ENCODE measurements at regions not wholly inside any gene's neighbourhood (a gene's known extent, or its start where the extent isn't known, plus 50 kb on each side); places are given as distances from the start of the nearest gene placed in this dataset.

- no peak for TF ChIP-seq XRCC5 (IDR thresholded peaks at IDR 0.05; ENCODE audit: low read depth, low read length)
Observed at GRCh38 chr20:16219182-16219581, 354.1 kb downstream of the KIF16B start (continued).

- Histone ChIP-seq H4K20me1 (replicated peaks; ENCODE audit: control insufficient read depth, insufficient read depth, low read length) (no peaks in the 10 kb centered on the region), H3K4me3 (no peak overlapping the region), H2AFZ (ENCODE audit: low read depth, low read length) (no peak overlapping the region), H3K9me1 (ENCODE audit: control insufficient read depth, insufficient read depth, low read length) (no peaks in the 10 kb centered on the region), H3K9me3 (replicated peaks; ENCODE audit: control insufficient read depth, insufficient read depth, low read depth, low read length) (no peaks in the 10 kb centered on the region), H3K4me2 (ENCODE audit: insufficient read depth, low read length) (no peak overlapping the region), H3K36me3 (ENCODE audit: control insufficient read depth, insufficient read depth, low read length) (no peaks in the 10 kb centered on the region), H3K4me1 (replicated peaks in 1 of 2; ENCODE audit: control insufficient read depth in 2 of 2, insufficient read depth in 2 of 2, low read length in 2 of 2) (no peaks in the 10 kb centered on the region), H3K27ac (ENCODE audit: extremely low read depth, low read depth, low read length) (no peak overlapping the region), H3K27me3 (ENCODE audit: control insufficient read depth in 2 of 2, insufficient read depth in 2 of 2, low read length in 2 of 2) (no peaks in the 10 kb centered on the region), H3K79me2 (ENCODE audit: control insufficient read depth, insufficient read depth, low read length) (no peaks in the 10 kb centered on the region), H3K9ac (ENCODE audit: insufficient read depth in 1 of 2, low read depth in 2 of 2, low read length in 2 of 2) (no peak overlapping the region)
- no peak for FAIRE-seq
- no peak for ATAC-seq
- intact Hi-C loops (cut with micrococcal nuclease): no loop called here
- WGBS (ENCODE audit: insufficient coverage, low coverage, missing lambda C conversion rate): 0% methylated on average over 6 of the region's 6 CpGs
- TF ChIP-seq ZC3H8 (IDR thresholded peaks at IDR 0.05) (no peak), CSDE1 (IDR thresholded peaks at IDR 0.05) (no peak), KLF13 (tag; IDR thresholded peaks at IDR 0.05; ENCODE audit: borderline replicate concordance, low read depth) (no peak), GTF3C2 (IDR thresholded peaks at IDR 0.05; ENCODE audit: borderline replicate concordance, extremely low read depth, insufficient read length) (no peak), GTF2E2 (tag; IDR thresholded peaks at IDR 0.05) (no peak), CHD4 (IDR thresholded peaks at IDR 0.05; ENCODE audit: insufficient read depth, insufficient replicate concordance, low read depth, low read length, poor library complexity, severe bottlenecking) (no peak), CCNT2 (IDR thresholded peaks at IDR 0.05; ENCODE audit: borderline replicate concordance, extremely low read depth, insufficient read length, low read depth, low read length) (no peak), ZNF583 (CRISPR knock-in tag; IDR thresholded peaks at IDR 0.05) (no peak), KDM4B (IDR thresholded peaks at IDR 0.05; ENCODE audit: borderline replicate concordance in 2 of 2, low read depth in 1 of 2) (no peak), ZNF444 (CRISPR knock-in tag; IDR thresholded peaks at IDR 0.05) (no peak), VEZF1 (CRISPR knock-in tag; IDR thresholded peaks at IDR 0.05) (no peak), SNRNP70 (optimal IDR thresholded peaks at IDR 0.05; ENCODE audit: low read depth, low read length) (no peak), SRSF9 (IDR thresholded peaks at IDR 0.05; ENCODE audit: borderline replicate concordance, low read depth, low read length) (no peak), HCFC1 (IDR thresholded peaks at IDR 0.05; ENCODE audit: low read depth, low read length) (no peak)
- POLR2A ChIA-PET: no interaction called here
- DNase-seq (ENCODE audit: extremely low read depth in 1 of 4, low spot score in 3 of 4): no peak
- BruUV-seq (replicated peaks): no TSS peak
- in situ Hi-C loops (cut with MboI): no loop called here
- CTCF ChIA-PET (ENCODE audit: low intra/inter-chr PET ratio): no interaction called here
Observed at GRCh38 chr20:16216914-16217230, 356.4 kb downstream of the KIF16B start.

All from K562 (cell line).